ENCODE measurements at regions not wholly inside any gene's neighbourhood (a gene's known extent, or its start where the extent isn't known, plus 50 kb on each side); places are given as distances from the start of the nearest gene placed in this dataset.
"Not testable (repeated sequence)": the region's sequence is repeated elsewhere in the genome, so short reads cannot be mapped to it uniquely, and the experiment has no call there.

DNA sequence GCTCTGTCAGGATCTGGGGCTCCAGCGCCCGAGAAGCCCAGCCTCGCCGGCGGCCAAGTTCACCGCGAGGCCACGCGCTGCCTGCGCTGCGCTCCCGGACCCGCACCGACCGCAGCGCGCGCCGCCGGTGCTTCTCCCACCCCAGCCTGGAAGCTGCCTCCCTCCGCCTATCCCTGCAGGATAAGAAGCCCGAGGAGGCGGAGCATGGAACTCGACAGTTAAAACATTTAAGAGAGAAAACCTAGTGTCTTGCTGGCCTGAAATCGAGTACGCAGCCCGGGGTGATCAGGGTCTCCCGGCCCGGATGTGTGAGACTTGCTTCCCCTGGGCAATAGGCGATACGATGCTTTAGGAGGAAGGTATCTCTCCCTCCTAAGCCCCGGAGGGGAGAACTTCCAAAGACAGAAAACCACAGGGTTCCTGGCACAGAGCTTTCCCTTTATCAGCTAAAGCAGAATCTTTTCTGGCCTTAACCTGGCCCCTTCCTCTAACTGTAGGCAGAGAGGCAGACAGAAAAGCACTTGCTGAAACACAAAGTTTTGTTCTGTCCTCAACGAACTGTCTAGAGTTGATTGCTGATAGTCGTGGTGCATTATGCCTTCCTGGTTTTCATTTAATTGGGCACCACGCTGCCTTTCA, 163.5 kb upstream of the PLGLB2 start:
- not testable (repeated sequence) for TF ChIP-seq EZH2phosphoT487 (IDR thresholded peaks at IDR 0.05; ENCODE audit: insufficient read depth, low read depth); EZH2 (IDR thresholded peaks at IDR 0.05; ENCODE audit: insufficient read depth, poor library complexity, severe bottlenecking)
